Left ventricle myocardium inferior (tissue), 1 donor: ENCODE measurements at regions not wholly inside any gene's neighbourhood (a gene's known extent, or its start where the extent isn't known, plus 50 kb on each side); places are given as distances from the start of the nearest gene placed in this dataset.

Experiments
- DNase-seq: peaks from one replicate; pipeline ENCODE4 v3.0.0-alpha.2; 2020
- H3K27ac ChIP-seq: fragments of 200-600 bp; replicated peaks from 2 replicates; pipeline ENCODE4 v1.8.0; 2021
- H3K27me3 ChIP-seq: fragments of 200-600 bp; 2 replicates; pipeline ENCODE4 v1.8.0; 2021; ENCODE audit warnings: low read depth
- H3K36me3 ChIP-seq: fragments of 200-600 bp; 2 replicates; pipeline ENCODE4 v1.8.0; 2021
- H3K4me1 ChIP-seq: fragments of 200-600 bp; 2 replicates; pipeline ENCODE4 v1.8.0; 2021
- H3K4me3 ChIP-seq: fragments of 200-600 bp; 2 replicates; pipeline ENCODE4 v1.8.0; 2021; ENCODE audit warnings: mild to moderate bottlenecking, moderate library complexity
- H3K9me3 ChIP-seq: fragments of 200-600 bp; replicated peaks from 2 replicates; pipeline ENCODE4 v1.8.0; 2021
- intact Hi-C: fragments of 100-400 bp; cut with micrococcal nuclease; formaldehyde crosslinking; loops from one replicate; pipeline ENCODE4 v1.11.0; 2022
- TF ChIP-seq, protein P1 (sequence below): fragments of 200-600 bp; IDR thresholded peaks from 2 replicates; pipeline ENCODE4 v1.8.0; 2021; ENCODE audit warnings: antibody characterized with exemption, mild to moderate bottlenecking, borderline replicate concordance
- donor health status: DM: no; HTN: yes; CAD: no; lungs with severe emphysema.

DNA sequence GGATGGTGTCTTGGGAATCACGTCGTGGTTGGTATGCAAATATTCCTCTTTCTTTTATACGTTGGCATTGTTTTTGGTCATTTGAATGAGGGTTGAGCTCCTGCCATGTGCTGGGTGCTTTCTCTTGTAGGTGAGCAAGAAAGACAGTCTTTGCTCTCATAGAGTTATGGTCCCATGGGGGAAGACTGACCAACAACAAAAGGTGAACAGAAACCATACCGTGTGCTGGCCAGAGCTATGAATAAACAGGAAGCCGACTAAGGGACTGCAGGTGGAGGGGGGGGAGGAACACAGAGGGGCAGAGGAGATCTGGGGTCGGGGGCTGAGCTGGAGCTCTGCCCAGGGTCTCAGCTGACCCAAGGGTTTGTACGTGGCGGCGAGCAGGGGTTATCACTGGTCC, 245.3 kb downstream of the CTTN start:
- no peak for DNase-seq
- Histone ChIP-seq H3K27ac (no peak overlapping the region), H3K4me1 (no peaks in the 10 kb centered on the region), H3K4me3 (no peak overlapping the region), H3K36me3 (no peaks in the 10 kb centered on the region), H3K27me3 (peaks cover 93% of the 10 kb centered on the region), H3K9me3 (no peaks in the 10 kb centered on the region)
- TF ChIP-seq, protein P1, sequence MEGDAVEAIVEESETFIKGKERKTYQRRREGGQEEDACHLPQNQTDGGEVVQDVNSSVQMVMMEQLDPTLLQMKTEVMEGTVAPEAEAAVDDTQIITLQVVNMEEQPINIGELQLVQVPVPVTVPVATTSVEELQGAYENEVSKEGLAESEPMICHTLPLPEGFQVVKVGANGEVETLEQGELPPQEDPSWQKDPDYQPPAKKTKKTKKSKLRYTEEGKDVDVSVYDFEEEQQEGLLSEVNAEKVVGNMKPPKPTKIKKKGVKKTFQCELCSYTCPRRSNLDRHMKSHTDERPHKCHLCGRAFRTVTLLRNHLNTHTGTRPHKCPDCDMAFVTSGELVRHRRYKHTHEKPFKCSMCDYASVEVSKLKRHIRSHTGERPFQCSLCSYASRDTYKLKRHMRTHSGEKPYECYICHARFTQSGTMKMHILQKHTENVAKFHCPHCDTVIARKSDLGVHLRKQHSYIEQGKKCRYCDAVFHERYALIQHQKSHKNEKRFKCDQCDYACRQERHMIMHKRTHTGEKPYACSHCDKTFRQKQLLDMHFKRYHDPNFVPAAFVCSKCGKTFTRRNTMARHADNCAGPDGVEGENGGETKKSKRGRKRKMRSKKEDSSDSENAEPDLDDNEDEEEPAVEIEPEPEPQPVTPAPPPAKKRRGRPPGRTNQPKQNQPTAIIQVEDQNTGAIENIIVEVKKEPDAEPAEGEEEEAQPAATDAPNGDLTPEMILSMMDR: no peak
- intact Hi-C loops: no loop called here

DNA sequence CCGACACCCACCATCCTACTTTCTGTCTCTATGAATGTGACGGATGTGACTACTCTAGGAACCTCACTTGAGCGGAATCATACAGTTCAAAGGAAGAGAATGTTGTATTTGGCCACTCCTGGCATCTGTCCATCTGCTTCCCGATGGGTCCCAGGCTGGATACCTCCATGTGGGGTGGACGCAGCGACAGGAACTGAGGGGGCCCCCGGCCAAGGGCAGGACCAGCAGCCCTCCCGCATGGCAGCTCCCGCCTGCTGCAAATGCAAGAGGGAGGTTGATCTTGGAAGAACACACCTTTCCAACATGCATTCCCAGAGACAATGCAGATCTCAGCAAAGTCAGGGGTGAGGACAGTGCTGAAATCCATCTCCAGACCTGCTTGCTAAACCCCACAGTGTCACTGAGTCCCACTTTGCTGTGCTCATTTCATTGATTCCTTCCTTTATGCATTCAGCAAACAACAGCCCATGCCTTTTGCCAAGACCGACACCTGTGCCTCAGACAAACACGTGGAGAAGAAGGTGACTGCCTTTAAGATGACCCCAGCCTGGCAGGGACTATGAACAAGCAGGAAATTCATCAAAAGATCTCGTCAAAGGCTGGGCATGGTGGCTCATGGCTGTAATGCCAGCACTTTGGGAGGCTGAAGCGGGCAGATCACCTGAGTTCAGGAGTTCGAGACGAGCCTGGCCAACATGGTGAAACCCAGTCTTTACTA, 246.2 kb downstream of the CTTN start:
- intact Hi-C loops: no loop called here
- Histone ChIP-seq H3K4me3 (no peak overlapping the region), H3K4me1 (no peaks in the 10 kb centered on the region), H3K27ac (no peak overlapping the region), H3K36me3 (no peaks in the 10 kb centered on the region), H3K9me3 (no peaks in the 10 kb centered on the region), H3K27me3 (peaks cover 86% of the 10 kb centered on the region)
- TF ChIP-seq, protein P1: no peak
- DNase-seq: no peak

DNA sequence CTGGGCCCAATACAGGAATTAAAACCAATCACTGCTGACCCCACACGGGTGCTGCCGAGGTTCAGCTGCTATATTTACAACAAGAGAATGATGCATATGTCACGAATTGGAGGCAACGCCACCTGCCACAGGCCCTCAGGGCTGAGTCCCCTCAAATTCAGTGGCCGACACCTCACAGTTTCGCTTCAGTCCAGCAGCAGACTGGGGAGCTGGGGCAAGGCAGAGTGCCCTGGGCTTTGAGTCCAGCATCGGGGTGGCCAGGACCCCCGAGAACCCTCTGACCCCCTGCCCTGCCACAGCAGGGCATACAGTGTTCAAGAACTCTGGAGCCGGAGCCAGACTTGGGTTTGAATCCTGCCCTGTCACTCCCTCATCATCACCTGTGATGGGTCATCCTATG, 247.2 kb downstream of the CTTN start:
- Histone ChIP-seq H3K4me3 (no peak overlapping the region), H3K27me3 (peaks cover 76% of the 10 kb centered on the region), H3K9me3 (no peaks in the 10 kb centered on the region), H3K36me3 (no peaks in the 10 kb centered on the region), H3K4me1 (no peaks in the 10 kb centered on the region), H3K27ac (no peak overlapping the region)
- intact Hi-C loops: no loop called here
- DNase-seq: no peak
- TF ChIP-seq, protein P1: no peak

DNA sequence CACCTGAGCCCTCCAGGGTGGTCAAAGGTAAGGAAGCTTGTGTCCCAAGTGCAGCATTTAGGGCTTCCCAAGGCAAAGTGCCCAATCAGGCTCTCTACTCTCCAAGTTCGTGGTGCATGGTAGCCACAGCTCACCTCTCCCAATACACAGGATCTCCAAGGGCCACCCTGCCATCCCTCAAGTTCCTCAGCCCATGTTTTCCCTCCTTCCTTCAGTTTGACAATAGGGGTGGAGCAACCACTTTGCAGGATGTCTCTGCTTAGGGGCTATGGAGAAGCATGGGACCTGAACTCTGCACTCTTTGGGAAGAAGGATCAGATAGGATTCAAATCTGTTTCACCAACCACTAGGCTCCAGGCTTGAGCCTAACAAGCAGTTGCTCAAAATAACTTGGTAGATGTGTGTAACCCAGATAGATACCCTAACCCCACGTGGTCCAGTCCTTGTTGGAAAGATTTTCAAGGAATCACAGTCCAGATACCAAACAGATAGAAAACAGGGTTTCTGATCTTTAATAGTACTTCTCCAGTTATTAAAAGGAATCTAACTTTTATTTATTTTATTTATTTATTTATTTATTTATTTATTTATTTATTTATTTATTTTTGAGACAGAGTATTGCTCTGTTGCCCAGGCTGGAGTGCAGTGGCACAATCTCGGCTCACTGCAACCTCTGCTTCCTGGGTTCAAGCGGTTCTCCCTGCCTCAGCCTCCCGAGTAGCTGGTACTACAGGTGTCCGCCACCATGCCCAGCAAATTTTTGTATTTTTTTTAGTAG, 248.1 kb downstream of the CTTN start:
- Histone ChIP-seq H3K9me3 (no peaks in the 10 kb centered on the region), H3K4me1 (no peaks in the 10 kb centered on the region), H3K4me3 (no peak overlapping the region), H3K27me3 (peaks cover 69% of the 10 kb centered on the region), H3K27ac (no peak overlapping the region), H3K36me3 (no peaks in the 10 kb centered on the region)
- intact Hi-C loops: no loop called here
- TF ChIP-seq, protein P1: no peak
- DNase-seq: no peak

DNA sequence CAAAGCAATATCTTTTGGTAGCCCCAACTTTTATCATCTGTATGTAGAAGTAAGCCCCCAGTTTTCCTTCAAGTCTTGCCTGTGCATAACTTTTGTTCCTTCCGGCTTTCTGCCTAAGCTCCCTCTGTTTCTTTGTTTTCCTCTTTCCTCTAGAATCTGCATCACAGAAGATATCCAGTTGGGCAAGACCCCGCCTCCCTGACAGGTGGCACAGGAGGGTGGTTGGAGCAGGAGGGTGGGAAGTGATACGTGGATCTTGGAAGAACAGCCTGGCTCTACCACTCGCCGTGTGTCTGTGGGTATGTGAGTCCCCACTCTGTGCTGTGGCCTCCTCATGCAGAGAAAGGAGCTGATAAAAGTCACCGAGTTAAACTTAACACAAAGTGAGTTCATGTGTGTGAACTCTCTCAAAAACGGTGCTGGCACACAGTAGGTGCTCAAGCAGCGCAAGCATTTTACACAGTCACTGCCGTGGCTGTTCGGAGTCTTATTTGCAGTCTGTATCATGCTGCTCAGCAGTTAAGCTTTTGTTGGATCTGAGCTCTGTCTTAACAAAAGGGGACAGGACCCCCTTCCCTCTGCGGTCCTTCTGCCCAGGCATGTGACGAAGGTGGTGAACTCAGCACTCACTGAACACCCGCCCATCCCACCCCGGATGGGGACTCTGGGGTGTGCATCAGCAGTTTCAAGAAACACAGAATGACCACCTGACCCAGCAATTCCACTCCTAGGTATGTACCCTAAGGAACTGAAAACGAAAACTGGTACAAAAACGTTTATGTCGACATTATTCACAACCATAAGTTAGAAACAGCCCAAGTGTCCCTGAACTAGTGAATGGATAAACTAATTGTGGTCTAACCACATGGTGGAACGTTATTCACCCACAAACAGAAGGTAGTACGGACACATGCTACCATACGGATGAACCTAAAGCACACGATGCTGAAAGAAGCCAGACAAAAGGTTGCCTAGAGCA, 249.1 kb downstream of the CTTN start:
- intact Hi-C loops: no loop called here
- no peaks in the 10 kb centered on the region for H3K36me3 ChIP-seq
- H3K4me3 ChIP-seq: no peak overlapping the region
- TF ChIP-seq, protein P1: no peak
- no peaks in the 10 kb centered on the region for H3K4me1 ChIP-seq
- no peak overlapping the region for H3K27ac ChIP-seq
- H3K27me3 ChIP-seq: peaks cover 59% of the 10 kb centered on the region
- H3K9me3 ChIP-seq: no peaks in the 10 kb centered on the region
- DNase-seq: no peak
